Stomach (tissue), 4 donors: ENCODE measurements at regions not wholly inside any gene's neighbourhood (a gene's known extent, or its start where the extent isn't known, plus 50 kb on each side); places are given as distances from the start of the nearest gene placed in this dataset.

ENCODE experiments used
- CTCF ChIP-seq, 7 experiments: fragments of 450-650 bp in 4 of 7; fragments of 200-600 bp in 3 of 7; sonication (generic) in 3 of 7; IDR thresholded peaks; one replicate each; pipeline ENCODE4 v1.5.1; 2016 to 2019; ENCODE audit warnings: antibody characterized with exemption in 7 of 7, control low read depth in 2 of 7, mild to moderate bottlenecking in 1 of 7
- POLR2A ChIP-seq, 4 donors: fragments of 450-650 bp; IDR thresholded peaks; one replicate each; pipeline ENCODE4 v1.6.1; 2016; ENCODE audit warnings: antibody characterized with exemption in 4 of 4, control low read depth in 2 of 4, mild to moderate bottlenecking in 1 of 4, moderate library complexity in 1 of 4
- POLR2AphosphoS5 ChIP-seq, 3 donors: sonication (generic); formaldehyde crosslinking; IDR thresholded peaks; one replicate each; pipeline ENCODE4 v1.6.1; 2016; ENCODE audit warnings: antibody characterized with exemption in 3 of 3

GRCh38 chr14:58801086-58801485 is 163.3 kb downstream of the DACT1 start:
- no peak for TF ChIP-seq POLR2A (IDR thresholded peaks at IDR 0.05)
- no peak for TF ChIP-seq CTCF (IDR thresholded peaks at IDR 0.05)
- TF ChIP-seq POLR2AphosphoS5 (IDR thresholded peaks at IDR 0.05) = no peak
